ENCODE measurements at regions not wholly inside any gene's neighbourhood (a gene's known extent, or its start where the extent isn't known, plus 50 kb on each side); places are given as distances from the start of the nearest gene placed in this dataset.

GRCh38 chr11:127674754-127675153, 674.2 kb upstream of the KIRREL3 start:
- POLR2A ChIA-PET, result no interaction called here
- TF ChIP-seq, protein P1, sequence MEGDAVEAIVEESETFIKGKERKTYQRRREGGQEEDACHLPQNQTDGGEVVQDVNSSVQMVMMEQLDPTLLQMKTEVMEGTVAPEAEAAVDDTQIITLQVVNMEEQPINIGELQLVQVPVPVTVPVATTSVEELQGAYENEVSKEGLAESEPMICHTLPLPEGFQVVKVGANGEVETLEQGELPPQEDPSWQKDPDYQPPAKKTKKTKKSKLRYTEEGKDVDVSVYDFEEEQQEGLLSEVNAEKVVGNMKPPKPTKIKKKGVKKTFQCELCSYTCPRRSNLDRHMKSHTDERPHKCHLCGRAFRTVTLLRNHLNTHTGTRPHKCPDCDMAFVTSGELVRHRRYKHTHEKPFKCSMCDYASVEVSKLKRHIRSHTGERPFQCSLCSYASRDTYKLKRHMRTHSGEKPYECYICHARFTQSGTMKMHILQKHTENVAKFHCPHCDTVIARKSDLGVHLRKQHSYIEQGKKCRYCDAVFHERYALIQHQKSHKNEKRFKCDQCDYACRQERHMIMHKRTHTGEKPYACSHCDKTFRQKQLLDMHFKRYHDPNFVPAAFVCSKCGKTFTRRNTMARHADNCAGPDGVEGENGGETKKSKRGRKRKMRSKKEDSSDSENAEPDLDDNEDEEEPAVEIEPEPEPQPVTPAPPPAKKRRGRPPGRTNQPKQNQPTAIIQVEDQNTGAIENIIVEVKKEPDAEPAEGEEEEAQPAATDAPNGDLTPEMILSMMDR (IDR thresholded peaks at IDR 0.05), result no peak
- DNase-seq (no peak), ATAC-seq (no peak)
- Mint-ChIP-seq H3K9me3 (no peaks in the 10 kb centered on the region), H3K4me3 (no peak overlapping the region), H3K27ac (no peak overlapping the region), H3K4me1 (ENCODE audit: low read depth) (no peaks in the 10 kb centered on the region), H3K36me3 (ENCODE audit: low read depth) (no peaks in the 10 kb centered on the region), H3K27me3 (peaks cover 3% of the 10 kb centered on the region)
- CTCF ChIA-PET, result no interaction called here
- intact Hi-C loops (cut with micrococcal nuclease), result no loop called here

DNA sequence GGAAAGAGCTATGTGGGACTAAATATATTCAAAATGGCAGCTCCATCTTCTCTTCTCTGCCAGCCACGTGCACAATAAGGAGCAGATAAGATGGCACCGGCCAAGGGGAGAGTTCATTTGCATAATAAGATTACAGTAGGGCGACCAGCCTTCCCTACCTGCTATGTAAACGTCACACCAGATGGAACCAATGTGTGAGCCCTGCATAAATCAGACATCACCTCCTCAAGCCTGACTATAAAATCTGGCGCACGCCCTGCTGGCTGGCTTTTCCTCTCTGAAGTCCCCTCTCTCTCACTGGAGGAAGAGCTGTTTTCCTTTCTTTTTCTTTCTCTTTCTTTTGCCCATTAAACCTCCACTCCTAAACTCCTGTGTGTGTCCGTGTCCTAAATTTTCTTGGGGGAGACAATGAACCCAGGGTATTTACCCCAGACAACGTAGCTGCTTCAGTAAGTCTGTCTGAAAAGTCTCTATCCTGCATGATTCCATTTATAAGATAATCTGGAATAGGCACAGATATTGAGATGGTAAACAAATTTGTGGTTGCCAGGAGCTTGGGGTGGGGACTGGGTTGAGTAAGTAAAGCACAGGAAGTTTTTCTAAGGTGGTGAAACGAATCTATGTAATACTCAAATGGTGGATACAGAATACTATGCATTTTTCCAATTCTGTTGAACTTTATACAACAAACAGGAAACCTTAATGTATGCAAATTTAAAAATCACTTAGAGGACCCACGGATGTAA, 670.0 kb upstream of the KIRREL3 start:
- ChIA-PET POLR2A (no interaction called here), CTCF (no interaction called here)
- H3K4me1 Mint-ChIP-seq (ENCODE audit: low read depth), result no peaks in the 10 kb centered on the region
- no peaks in the 10 kb centered on the region for H3K27me3 Mint-ChIP-seq
- intact Hi-C loops (cut with micrococcal nuclease), result no loop called here
- H3K27ac Mint-ChIP-seq, result no peak overlapping the region
- ATAC-seq, result no peak
- peaks cover 5% of the 10 kb centered on the region for H3K9me3 Mint-ChIP-seq
- no peak for DNase-seq
- no peaks in the 10 kb centered on the region for H3K36me3 Mint-ChIP-seq (ENCODE audit: low read depth)
- no peak overlapping the region for H3K4me3 Mint-ChIP-seq
- TF ChIP-seq, protein P1 (IDR thresholded peaks at IDR 0.05), result no peak

GRCh38 chr11:127656116-127656836, 655.7 kb upstream of the KIRREL3 start:
- CTCF ChIA-PET, result interaction anchor here (1.1 kb wide), 1 partner anchor 187 kb away, joined by 3 read pairs; no protein-coding TSS in a partner anchor
- H3K4me1 Mint-ChIP-seq (ENCODE audit: low read depth), result no peaks in the 10 kb centered on the region
- intact Hi-C loops (cut with micrococcal nuclease), result no loop called here
- no peaks in the 10 kb centered on the region for H3K9me3 Mint-ChIP-seq
- POLR2A ChIA-PET, result no interaction called here
- TF ChIP-seq, protein P1 (IDR thresholded peaks at IDR 0.05), result no peak
- H3K27ac Mint-ChIP-seq, result no peak overlapping the region
- no peaks in the 10 kb centered on the region for H3K27me3 Mint-ChIP-seq
- no peaks in the 10 kb centered on the region for H3K36me3 Mint-ChIP-seq (ENCODE audit: low read depth)
- H3K4me3 Mint-ChIP-seq, result no peak overlapping the region
- DNase-seq (no peak), ATAC-seq (no peak)

DNA sequence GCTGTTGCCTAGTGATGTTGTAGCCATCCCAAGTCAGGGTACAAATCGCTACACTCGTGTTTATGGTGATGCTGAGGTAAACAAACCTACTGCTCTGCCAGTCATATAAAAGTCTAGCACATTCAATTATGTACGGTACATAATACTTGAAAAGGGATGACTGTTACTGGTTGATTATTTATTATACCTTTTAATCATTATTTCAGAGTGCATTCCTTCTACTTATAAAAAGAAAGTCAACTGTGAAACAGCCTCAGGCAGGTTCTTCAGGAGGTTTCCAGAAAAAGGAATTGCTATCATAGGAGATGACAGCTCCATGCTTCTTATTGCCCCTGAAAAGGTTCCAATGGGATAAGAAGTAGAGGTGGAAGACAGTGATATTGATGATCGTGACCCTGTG, 652.5 kb upstream of the KIRREL3 start:
- H3K36me3 Mint-ChIP-seq (ENCODE audit: low read depth), result no peaks in the 10 kb centered on the region
- no peak for DNase-seq
- ChIA-PET CTCF (no interaction called here), POLR2A (no interaction called here)
- TF ChIP-seq, protein P1 (IDR thresholded peaks at IDR 0.05), result no peak
- H3K4me3 Mint-ChIP-seq, result no peak overlapping the region
- H3K27me3 Mint-ChIP-seq, result no peaks in the 10 kb centered on the region
- H3K4me1 Mint-ChIP-seq (ENCODE audit: low read depth), result no peaks in the 10 kb centered on the region
- ATAC-seq, result no peak
- no peak overlapping the region for H3K27ac Mint-ChIP-seq
- H3K9me3 Mint-ChIP-seq, result no peaks in the 10 kb centered on the region
- intact Hi-C loops (cut with micrococcal nuclease), result no loop called here

- DNase-seq, result no peak
- H3K27ac Mint-ChIP-seq, result no peak overlapping the region
- no peaks in the 10 kb centered on the region for H3K36me3 Mint-ChIP-seq (ENCODE audit: low read depth)
- TF ChIP-seq, protein P1 (IDR thresholded peaks at IDR 0.05), result no peak
- ChIA-PET CTCF (no interaction called here), POLR2A (no interaction called here)
- H3K4me3 Mint-ChIP-seq, result no peak overlapping the region
- intact Hi-C loops (cut with micrococcal nuclease), result no loop called here
- H3K27me3 Mint-ChIP-seq, result no peaks in the 10 kb centered on the region
- ATAC-seq, result no peak
- H3K9me3 Mint-ChIP-seq, result no peaks in the 10 kb centered on the region
- no peaks in the 10 kb centered on the region for H3K4me1 Mint-ChIP-seq (ENCODE audit: low read depth)
These were observed 651.3 kb upstream of the KIRREL3 start for GRCh38 chr11:127651888-127652221.
